Adipocyte (in vitro differentiated cells): ENCODE measurements at regions not wholly inside any gene's neighbourhood (a gene's known extent, or its start where the extent isn't known, plus 50 kb on each side); places are given as distances from the start of the nearest gene placed in this dataset.

Experiments
- DNase-seq: peaks from one replicate; pipeline ENCODE4 v3.0.0-alpha.2; 2015; ENCODE audit warnings: low read depth
- H3K27me3 ChIP-seq: replicated peaks from 2 replicates; pipeline ENCODE4 v1.7.0; 2013; ENCODE audit warnings: mild to moderate bottlenecking, low read length, moderate library complexity; ENCODE audit not compliant: control insufficient read depth, insufficient read depth
- H3K36me3 ChIP-seq: 2 replicates; pipeline ENCODE4 v1.7.0; 2013; ENCODE audit warnings: low read length, mild to moderate bottlenecking, moderate library complexity; ENCODE audit not compliant: control insufficient read depth, insufficient read depth, severe bottlenecking
- H3K4me1 ChIP-seq: 2 replicates; pipeline ENCODE4 v1.7.0; 2013; ENCODE audit warnings: mild to moderate bottlenecking, low read length, moderate library complexity; ENCODE audit not compliant: control insufficient read depth, insufficient read depth
- H3K4me3 ChIP-seq: 2 replicates; pipeline ENCODE4 v1.7.0; 2013; ENCODE audit warnings: mild to moderate bottlenecking, low read length, moderate library complexity
- H3K9ac ChIP-seq: 2 replicates; pipeline ENCODE4 v1.7.0; 2013; ENCODE audit warnings: mild to moderate bottlenecking, low read length, moderate library complexity
- H3K9me3 ChIP-seq: 2 replicates; pipeline ENCODE4 v1.7.0; 2013; ENCODE audit warnings: mild to moderate bottlenecking, low read length, moderate library complexity; ENCODE audit not compliant: control insufficient read depth

- Histone ChIP-seq H3K9ac (no peak overlapping the region), H3K27me3 (no peaks in the 10 kb centered on the region), H3K4me3 (no peak overlapping the region), H3K4me1 (no peaks in the 10 kb centered on the region), H3K9me3 (peaks cover 2% of the 10 kb centered on the region), H3K36me3 (no peaks in the 10 kb centered on the region)
- DNase-seq = no peak
Observed at GRCh38 chr7:153012203-153012602, 252.7 kb downstream of the ACTR3B start.

GRCh38 chr7:153017223-153017622 lies 257.7 kb downstream of the ACTR3B start:
- H3K27me3 ChIP-seq = no peaks in the 10 kb centered on the region
- no peak overlapping the region for H3K4me3 ChIP-seq
- no peak overlapping the region for H3K9ac ChIP-seq
- no peak for DNase-seq
- no peaks in the 10 kb centered on the region for H3K9me3 ChIP-seq
- no peaks in the 10 kb centered on the region for H3K4me1 ChIP-seq
- H3K36me3 ChIP-seq = no peaks in the 10 kb centered on the region

GRCh38 chr7:153021542-153021941 lies 262.0 kb downstream of the ACTR3B start:
- Histone ChIP-seq H3K9ac (no peak overlapping the region), H3K4me1 (no peaks in the 10 kb centered on the region), H3K36me3 (no peaks in the 10 kb centered on the region), H3K4me3 (no peak overlapping the region), H3K27me3 (no peaks in the 10 kb centered on the region), H3K9me3 (no peaks in the 10 kb centered on the region)
- DNase-seq = no peak

GRCh38 chr7:153022475-153023193 lies 263.1 kb downstream of the ACTR3B start:
- no peak overlapping the region for H3K9ac ChIP-seq
- no peaks in the 10 kb centered on the region for H3K4me1 ChIP-seq
- no peaks in the 10 kb centered on the region for H3K27me3 ChIP-seq
- no peak overlapping the region for H3K4me3 ChIP-seq
- H3K36me3 ChIP-seq = no peaks in the 10 kb centered on the region
- DNase-seq = no peak
- no peaks in the 10 kb centered on the region for H3K9me3 ChIP-seq

GRCh38 chr7:153023194-153023592 lies 263.6 kb downstream of the ACTR3B start:
- H3K9ac ChIP-seq = no peak overlapping the region
- H3K4me1 ChIP-seq = no peaks in the 10 kb centered on the region
- no peak for DNase-seq
- H3K4me3 ChIP-seq = no peak overlapping the region
- H3K27me3 ChIP-seq = no peaks in the 10 kb centered on the region
- H3K36me3 ChIP-seq = no peaks in the 10 kb centered on the region
- H3K9me3 ChIP-seq = no peaks in the 10 kb centered on the region

GRCh38 chr7:153027210-153027609 lies 267.7 kb downstream of the ACTR3B start:
- Histone ChIP-seq H3K27me3 (no peaks in the 10 kb centered on the region), H3K9me3 (no peaks in the 10 kb centered on the region), H3K9ac (no peak overlapping the region), H3K4me1 (no peaks in the 10 kb centered on the region), H3K4me3 (no peak overlapping the region), H3K36me3 (no peaks in the 10 kb centered on the region)
- DNase-seq = no peak

- Histone ChIP-seq H3K4me1 (no peaks in the 10 kb centered on the region), H3K27me3 (no peaks in the 10 kb centered on the region), H3K9me3 (no peaks in the 10 kb centered on the region)
Observed at GRCh38 chr7:153027904-153028303, 268.4 kb downstream of the ACTR3B start.

GRCh38 chr7:153030976-153031375 lies 271.4 kb downstream of the ACTR3B start:
- H3K36me3 ChIP-seq = no peaks in the 10 kb centered on the region
- no peak overlapping the region for H3K9ac ChIP-seq
- no peak for DNase-seq
- H3K4me1 ChIP-seq = no peaks in the 10 kb centered on the region
- no peak overlapping the region for H3K4me3 ChIP-seq
- peaks cover 1% of the 10 kb centered on the region for H3K9me3 ChIP-seq
- H3K27me3 ChIP-seq = no peaks in the 10 kb centered on the region

More at GRCh38 chr7:153027904-153028303, 268.4 kb downstream of the ACTR3B start:
- DNase-seq = no peak
- H3K36me3 ChIP-seq = no peaks in the 10 kb centered on the region
- no peak overlapping the region for H3K4me3 ChIP-seq
- no peak overlapping the region for H3K9ac ChIP-seq

- peaks cover 5% of the 10 kb centered on the region for H3K9me3 ChIP-seq
- no peak for DNase-seq
- no peak overlapping the region for H3K4me3 ChIP-seq
- H3K4me1 ChIP-seq = no peaks in the 10 kb centered on the region
- no peaks in the 10 kb centered on the region for H3K36me3 ChIP-seq
- H3K27me3 ChIP-seq = no peaks in the 10 kb centered on the region
- no peak overlapping the region for H3K9ac ChIP-seq
Observed at GRCh38 chr7:153034791-153035190, 275.2 kb downstream of the ACTR3B start.

GRCh38 chr7:153036396-153037063 lies 277.0 kb downstream of the ACTR3B start:
- Histone ChIP-seq H3K27me3 (no peaks in the 10 kb centered on the region), H3K9me3 (peaks cover 5% of the 10 kb centered on the region), H3K4me3 (no peak overlapping the region), H3K9ac (no peak overlapping the region), H3K4me1 (no peaks in the 10 kb centered on the region), H3K36me3 (no peaks in the 10 kb centered on the region)
- DNase-seq = no peak

- Histone ChIP-seq H3K36me3 (no peaks in the 10 kb centered on the region), H3K9ac (no peak overlapping the region), H3K27me3 (no peaks in the 10 kb centered on the region), H3K4me3 (no peak overlapping the region), H3K4me1 (no peaks in the 10 kb centered on the region), H3K9me3 (no peaks in the 10 kb centered on the region)
- no peak for DNase-seq
Observed at GRCh38 chr7:153043440-153043839, 283.9 kb downstream of the ACTR3B start.
